Ishikawa (cell line): ENCODE measurements at regions not wholly inside any gene's neighbourhood (a gene's known extent, or its start where the extent isn't known, plus 50 kb on each side); places are given as distances from the start of the nearest gene placed in this dataset.

Experiments used
- CEBPB ChIP-seq: IDR thresholded peaks from 2 replicates; pipeline ENCODE4 v1.6.1; 2012
- CREB1 ChIP-seq: IDR thresholded peaks from 2 replicates; pipeline ENCODE4 v1.6.1; 2012; ENCODE audit warnings: low read depth
- EGR1 ChIP-seq: IDR thresholded peaks from 2 replicates; pipeline ENCODE4 v1.6.1; 2012
- EP300 ChIP-seq: IDR thresholded peaks from 2 replicates; pipeline ENCODE4 v1.6.1; 2012; ENCODE audit warnings: borderline replicate concordance
- FOXM1 ChIP-seq: IDR thresholded peaks from 2 replicates; pipeline ENCODE4 v1.6.1; 2012; ENCODE audit warnings: low read depth, borderline replicate concordance
- NFIC ChIP-seq: IDR thresholded peaks from 2 replicates; pipeline ENCODE4 v1.6.1; 2012
- RAD21 ChIP-seq: IDR thresholded peaks from 2 replicates; pipeline ENCODE4 v1.6.1; 2012; ENCODE audit warnings: low read depth
- TAF1 ChIP-seq: IDR thresholded peaks from 2 replicates; pipeline ENCODE4 v1.6.1; 2012; ENCODE audit warnings: low read depth, mild to moderate bottlenecking
- TCF12 ChIP-seq: IDR thresholded peaks from 2 replicates; pipeline ENCODE4 v1.6.1; 2012; ENCODE audit warnings: low read depth
- TEAD4 ChIP-seq: IDR thresholded peaks from 2 replicates; pipeline ENCODE4 v1.6.1; 2012
- YY1 ChIP-seq: IDR thresholded peaks from 2 replicates; pipeline ENCODE4 v1.6.1; 2012; ENCODE audit warnings: low read depth
- ZBTB7A ChIP-seq: IDR thresholded peaks from 2 replicates; pipeline ENCODE4 v1.6.1; 2012; ENCODE audit warnings: low read depth
- TF ChIP-seq, protein P1 (sequence below): IDR thresholded peaks from 2 replicates; pipeline ENCODE4 v1.6.1; 2012
- TF ChIP-seq, protein P2 (sequence below): IDR thresholded peaks from 2 replicates; pipeline ENCODE4 v1.6.1; 2012
- TF ChIP-seq, protein P3 (sequence below): IDR thresholded peaks from 2 replicates; pipeline ENCODE4 v1.6.1; 2012; ENCODE audit warnings: low read depth, mild to moderate bottlenecking

DNA sequence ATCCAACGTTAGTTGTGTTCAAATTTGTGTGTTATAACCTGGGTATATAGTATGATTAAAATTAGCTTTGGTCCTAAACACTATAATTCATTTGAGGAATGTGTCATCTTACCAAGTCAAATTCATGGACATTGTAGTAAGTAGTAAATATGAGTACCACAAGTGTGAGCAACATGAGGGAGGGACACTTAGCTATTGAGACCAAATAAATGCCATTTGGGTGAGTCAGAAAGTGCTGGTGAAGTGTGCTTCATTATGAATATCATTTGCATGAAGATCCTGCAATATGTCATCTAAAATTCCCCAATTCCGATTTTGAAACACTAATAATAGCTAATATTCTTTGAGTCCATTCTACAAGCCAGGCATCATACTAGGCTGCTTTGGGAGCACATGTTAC lies 336.7 kb upstream of the KIF2A start:
- TF ChIP-seq RAD21 (no peak), TAF1 (no peak), TCF12 (no peak), EGR1 (no peak), CEBPB (no peak)
- TF ChIP-seq, protein P1, sequence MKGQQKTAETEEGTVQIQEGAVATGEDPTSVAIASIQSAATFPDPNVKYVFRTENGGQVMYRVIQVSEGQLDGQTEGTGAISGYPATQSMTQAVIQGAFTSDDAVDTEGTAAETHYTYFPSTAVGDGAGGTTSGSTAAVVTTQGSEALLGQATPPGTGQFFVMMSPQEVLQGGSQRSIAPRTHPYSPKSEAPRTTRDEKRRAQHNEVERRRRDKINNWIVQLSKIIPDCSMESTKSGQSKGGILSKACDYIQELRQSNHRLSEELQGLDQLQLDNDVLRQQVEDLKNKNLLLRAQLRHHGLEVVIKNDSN = no peak

DNA sequence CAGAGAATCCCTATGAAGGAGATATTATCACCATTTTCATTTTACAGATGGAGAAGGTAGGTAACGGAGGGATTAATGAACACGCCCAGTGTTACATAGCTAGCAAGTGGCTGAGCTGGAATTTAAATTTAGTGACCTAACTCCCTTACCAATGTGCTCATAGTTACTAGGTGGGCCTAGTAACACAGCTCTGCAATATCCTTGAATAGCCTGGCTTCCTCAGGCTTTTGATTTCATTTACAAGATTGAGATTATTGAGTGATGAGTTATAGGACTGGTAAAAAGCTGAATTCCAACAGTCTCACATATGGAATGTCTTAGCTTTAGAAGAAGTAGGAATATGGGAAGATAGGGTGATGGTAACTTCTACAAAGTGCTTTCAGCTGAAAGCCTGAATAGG lies 336.3 kb upstream of the KIF2A start:
- TF ChIP-seq, protein P2, sequence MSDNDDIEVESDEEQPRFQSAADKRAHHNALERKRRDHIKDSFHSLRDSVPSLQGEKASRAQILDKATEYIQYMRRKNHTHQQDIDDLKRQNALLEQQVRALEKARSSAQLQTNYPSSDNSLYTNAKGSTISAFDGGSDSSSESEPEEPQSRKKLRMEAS = no peak
- TF ChIP-seq EP300 (no peak), TEAD4 (no peak), EGR1 (no peak), FOXM1 (no peak), TCF12 (no peak), NFIC (no peak), CEBPB (no peak), RAD21 (no peak)
- TF ChIP-seq, protein P1 = no peak
- TF ChIP-seq, protein P3, sequence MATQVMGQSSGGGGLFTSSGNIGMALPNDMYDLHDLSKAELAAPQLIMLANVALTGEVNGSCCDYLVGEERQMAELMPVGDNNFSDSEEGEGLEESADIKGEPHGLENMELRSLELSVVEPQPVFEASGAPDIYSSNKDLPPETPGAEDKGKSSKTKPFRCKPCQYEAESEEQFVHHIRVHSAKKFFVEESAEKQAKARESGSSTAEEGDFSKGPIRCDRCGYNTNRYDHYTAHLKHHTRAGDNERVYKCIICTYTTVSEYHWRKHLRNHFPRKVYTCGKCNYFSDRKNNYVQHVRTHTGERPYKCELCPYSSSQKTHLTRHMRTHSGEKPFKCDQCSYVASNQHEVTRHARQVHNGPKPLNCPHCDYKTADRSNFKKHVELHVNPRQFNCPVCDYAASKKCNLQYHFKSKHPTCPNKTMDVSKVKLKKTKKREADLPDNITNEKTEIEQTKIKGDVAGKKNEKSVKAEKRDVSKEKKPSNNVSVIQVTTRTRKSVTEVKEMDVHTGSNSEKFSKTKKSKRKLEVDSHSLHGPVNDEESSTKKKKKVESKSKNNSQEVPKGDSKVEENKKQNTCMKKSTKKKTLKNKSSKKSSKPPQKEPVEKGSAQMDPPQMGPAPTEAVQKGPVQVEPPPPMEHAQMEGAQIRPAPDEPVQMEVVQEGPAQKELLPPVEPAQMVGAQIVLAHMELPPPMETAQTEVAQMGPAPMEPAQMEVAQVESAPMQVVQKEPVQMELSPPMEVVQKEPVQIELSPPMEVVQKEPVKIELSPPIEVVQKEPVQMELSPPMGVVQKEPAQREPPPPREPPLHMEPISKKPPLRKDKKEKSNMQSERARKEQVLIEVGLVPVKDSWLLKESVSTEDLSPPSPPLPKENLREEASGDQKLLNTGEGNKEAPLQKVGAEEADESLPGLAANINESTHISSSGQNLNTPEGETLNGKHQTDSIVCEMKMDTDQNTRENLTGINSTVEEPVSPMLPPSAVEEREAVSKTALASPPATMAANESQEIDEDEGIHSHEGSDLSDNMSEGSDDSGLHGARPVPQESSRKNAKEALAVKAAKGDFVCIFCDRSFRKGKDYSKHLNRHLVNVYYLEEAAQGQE = no peak

DNA sequence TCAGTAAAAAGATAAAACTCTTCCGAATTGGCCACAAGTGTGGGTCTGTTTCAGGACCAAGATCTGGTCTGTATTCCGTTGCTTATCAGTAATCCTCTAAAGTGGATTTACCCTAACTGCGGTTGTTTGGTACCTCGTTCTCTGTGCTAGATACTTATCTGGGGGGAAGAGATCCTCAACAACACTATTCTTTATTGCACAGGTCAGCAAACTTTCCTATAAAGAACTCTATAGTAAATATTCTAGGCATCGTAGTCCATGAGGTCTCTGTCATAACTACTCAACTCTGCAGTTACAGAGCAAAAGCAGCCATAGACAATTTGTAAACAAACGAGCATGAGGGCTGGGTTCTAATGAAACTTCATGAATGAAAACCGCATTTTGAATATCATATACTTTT lies 335.8 kb upstream of the KIF2A start:
- TF ChIP-seq TAF1 (no peak), ZBTB7A (no peak), FOXM1 (no peak), TCF12 (no peak), EGR1 (no peak), NFIC (no peak), YY1 (no peak), CREB1 (no peak), EP300 (no peak), TEAD4 (no peak), CEBPB (no peak)
- TF ChIP-seq, protein P1 = no peak

DNA sequence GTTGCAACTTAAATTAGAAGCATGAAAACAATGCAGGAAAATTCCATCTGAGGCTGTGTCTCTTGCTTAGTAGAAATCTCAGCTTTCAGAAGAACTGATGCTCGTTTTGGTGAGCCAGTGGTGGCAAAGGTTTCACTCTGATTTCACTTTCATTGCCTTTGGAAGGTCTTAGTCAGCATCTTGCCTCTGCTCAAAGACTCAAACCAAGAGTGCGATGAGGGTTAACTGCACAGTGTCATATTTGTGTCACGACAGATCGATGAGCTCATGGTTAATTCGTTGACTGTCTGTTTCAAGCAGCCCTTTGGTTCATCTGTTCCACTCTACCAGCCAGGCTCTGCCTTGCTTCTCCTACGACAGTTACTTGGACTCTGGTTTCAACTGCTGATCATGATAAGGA lies 331.3 kb upstream of the KIF2A start:
- TF ChIP-seq TAF1 = no peak
- no peak for TF ChIP-seq RAD21
- TF ChIP-seq, protein P2 = no peak
- TF ChIP-seq ZBTB7A = no peak
- TF ChIP-seq, protein P3 = no peak
- no peak for TF ChIP-seq FOXM1
- TF ChIP-seq EGR1 = no peak

DNA sequence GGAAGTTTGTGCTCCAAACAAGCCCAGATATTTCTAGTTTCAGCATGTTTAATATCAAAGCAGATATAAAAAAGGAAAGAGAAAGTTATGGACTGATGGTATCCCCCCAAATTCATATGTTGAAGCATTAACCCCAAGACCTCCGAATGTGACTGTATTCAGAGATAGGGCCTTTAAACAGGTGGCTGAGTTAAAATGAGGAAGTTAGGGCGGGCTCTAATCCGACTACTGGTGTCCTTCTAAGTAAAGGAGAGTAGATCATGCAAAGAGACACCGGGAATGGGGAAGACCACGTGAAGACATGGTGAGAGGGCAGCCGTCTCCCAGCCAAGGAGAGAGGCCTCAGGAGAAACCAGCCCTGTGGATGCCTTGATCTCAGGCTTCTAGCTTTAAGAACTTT lies 324.1 kb upstream of the KIF2A start:
- TF ChIP-seq YY1 (no peak), CEBPB (no peak), TAF1 (no peak), ZBTB7A (no peak), EGR1 (no peak), TCF12 (no peak)
- TF ChIP-seq, protein P1 = no peak
- TF ChIP-seq, protein P2 = no peak

DNA sequence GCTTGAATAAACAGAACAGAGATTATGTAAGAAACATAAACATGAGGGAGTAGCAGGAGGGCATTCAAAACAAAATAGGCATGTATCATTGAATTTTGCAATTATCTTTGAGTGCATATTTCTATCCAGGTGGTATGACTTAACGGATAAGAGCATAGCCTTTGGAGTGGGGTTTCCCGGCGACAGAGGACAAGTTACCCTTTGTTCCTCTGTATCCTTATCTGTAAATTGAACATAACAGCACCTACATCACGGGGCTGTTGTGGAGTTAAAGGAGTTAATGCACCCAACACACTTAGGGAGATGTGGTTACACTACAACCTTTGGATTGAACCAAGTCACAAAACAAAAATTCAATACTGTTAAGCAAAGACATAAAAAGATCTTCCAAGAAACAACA lies 314.6 kb upstream of the KIF2A start:
- no peak for TF ChIP-seq TCF12
- no peak for TF ChIP-seq CREB1
- TF ChIP-seq NFIC = no peak
- no peak for TF ChIP-seq RAD21
- TF ChIP-seq CEBPB = no peak
- TF ChIP-seq, protein P3 = no peak
- no peak for TF ChIP-seq TAF1
- no peak for TF ChIP-seq EGR1
- TF ChIP-seq, protein P1 = no peak
- no peak for TF ChIP-seq FOXM1
- no peak for TF ChIP-seq YY1
- TF ChIP-seq ZBTB7A = no peak
- no peak for TF ChIP-seq EP300
- TF ChIP-seq TEAD4 = no peak
- TF ChIP-seq, protein P2 = no peak
